GM21526 (cell line): ENCODE measurements at regions not wholly inside any gene's neighbourhood (a gene's known extent, or its start where the extent isn't known, plus 50 kb on each side); places are given as distances from the start of the nearest gene placed in this dataset.

ENCODE experiments used
- ATAC-seq: cut with Tn5 transposase; IDR thresholded peaks from one replicate; pipeline ENCODE4 v1.9.1; 2021; ENCODE audit warnings: moderate library complexity; ENCODE audit not compliant: unreplicated experiment, low FRiP score

DNA sequence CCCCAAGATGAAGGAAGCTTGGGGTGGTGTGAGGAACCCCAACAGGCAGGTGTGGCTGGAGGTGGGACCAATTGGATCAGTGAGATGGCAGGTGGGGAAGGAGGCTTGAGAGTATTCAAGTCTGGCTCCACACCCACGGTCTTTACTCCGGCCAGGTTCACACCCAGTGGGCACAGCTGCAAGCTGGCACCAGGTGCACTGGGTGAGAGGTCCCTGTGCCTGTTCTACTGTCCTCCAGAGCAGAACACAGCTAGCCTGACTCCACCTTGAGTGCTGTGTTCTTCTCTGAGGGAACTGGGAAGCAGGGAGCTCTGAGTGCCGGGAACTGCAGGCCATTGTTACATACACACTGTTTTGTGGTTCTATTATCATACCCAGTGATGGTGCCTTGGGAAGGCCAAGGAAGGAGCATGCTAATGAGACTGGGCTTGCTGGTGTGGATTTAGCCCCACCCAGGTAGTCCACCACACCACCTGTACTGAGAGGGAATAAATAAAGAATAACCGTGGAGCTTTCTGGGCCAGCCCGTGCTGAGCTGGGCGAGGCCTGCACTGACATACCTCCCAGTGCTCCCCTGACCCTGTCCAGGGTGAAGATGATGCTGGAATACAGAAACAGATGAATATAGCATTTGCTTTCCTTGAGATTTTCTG is 93.4 kb downstream of the ABHD5 start:
- no peak for ATAC-seq

DNA sequence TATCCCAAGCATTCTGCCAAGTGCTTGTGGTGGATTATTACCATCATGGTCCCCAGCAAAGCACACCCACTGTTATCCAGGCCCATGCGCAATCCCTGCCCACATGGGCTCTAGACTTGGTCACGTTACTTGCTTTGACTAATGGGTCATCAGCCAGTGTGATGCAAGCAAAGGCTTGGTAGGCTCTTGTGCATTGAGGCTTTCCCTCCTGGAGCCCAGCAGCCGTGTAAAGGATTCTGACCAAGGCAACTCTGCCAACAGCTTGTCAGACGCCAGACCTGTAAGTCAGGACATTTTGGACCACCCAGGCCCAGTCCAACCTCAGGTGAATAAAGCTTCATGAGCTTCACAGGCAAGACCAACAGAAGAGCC is 93.9 kb downstream of the ABHD5 start:
- no peak for ATAC-seq

DNA sequence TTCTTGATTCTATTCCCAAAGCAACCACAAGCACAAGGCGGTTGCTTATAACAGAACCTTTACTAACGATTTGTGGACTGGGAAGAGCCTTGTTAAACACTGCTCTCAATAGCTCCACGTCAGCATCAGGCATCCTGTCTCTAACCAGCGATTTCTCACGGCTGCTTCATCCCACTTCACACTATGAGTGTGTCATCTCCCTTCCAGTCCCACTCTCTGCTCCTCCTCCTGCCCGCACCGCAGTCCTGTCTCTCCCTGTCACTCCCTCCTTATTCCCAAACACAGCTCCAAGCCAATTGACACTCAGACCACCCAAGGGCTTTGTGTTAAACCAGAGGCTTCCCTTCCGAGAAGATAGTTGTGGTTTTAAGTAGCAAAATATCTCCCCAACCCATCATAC is 94.8 kb downstream of the ABHD5 start:
- ATAC-seq, result no peak

DNA sequence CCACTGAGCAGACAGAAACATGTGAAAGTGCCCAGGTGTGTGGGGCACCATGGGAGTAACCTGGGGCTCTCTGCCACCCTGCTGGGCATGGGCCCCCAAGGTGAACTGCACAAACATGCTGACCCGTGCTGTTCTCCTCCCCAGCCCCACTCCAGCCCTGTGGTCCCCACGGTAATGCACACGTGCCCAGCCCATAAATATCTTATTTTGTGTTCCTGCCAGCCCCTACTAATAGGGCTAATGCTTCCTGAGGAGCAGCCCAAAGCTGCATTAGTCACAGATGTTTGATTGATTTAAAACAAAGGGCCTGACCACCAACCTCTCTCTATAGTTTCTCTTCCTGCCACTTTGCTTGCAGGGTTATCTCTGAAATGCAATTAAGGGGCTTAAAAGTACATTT is 95.4 kb downstream of the ABHD5 start:
- no peak for ATAC-seq

DNA sequence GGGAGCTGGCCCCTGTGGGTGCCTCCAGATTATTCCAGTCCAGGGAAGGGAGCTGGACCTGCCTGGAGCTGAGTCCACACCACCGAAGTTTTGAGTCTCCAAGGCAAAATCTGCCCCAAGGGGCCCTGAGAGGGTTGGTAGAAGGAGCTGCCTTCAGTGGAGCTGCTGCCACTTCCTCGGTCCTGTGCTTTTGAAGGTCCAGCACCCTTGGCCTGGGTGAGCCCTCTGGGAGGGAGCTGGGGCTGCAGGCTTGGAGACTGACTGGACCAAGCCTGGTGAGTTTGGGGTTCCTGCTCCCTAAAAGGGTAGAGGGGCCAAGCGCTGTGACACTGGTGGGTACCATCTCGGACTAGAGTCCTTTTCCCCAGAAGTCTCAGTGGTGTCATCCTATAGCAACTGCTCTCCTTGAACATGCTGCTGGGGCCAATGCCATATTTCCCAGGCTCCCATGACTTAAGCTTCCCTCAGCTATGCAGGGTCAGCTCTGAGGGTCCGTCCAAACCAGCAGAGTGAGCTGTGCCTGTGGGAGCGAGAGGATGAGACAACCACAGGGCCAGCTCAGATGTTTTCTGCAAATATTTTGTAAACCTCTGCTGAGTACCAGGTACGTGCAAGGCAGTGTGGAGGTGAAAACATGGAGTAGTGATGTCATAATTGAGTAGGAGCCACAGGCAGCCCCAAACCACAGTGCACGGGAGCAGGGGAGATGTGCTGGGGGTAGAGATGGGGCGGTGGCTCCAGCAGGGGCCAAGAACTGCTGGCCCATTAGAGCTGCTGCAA is 96.0 kb downstream of the ABHD5 start:
- no peak for ATAC-seq

DNA sequence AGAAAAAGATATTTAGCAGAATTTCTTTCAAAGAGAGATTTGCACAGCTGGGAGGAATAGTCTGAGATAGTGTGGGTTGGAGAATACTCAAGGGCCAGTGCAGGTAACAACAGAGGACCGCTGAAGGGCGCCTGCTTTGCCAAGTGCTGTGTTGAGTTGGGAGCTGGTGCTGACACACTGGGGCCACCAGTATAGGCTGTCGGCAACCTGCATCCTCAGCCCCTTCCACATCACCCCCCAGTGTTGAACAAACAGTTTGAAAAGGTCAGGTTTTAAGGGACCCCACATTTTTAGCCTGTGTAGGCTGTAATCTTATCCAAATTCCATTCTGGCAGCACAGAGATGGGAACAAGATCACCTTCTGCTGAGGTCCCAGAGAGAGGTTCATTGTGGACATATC is 96.6 kb downstream of the ABHD5 start:
- ATAC-seq, result no peak

DNA sequence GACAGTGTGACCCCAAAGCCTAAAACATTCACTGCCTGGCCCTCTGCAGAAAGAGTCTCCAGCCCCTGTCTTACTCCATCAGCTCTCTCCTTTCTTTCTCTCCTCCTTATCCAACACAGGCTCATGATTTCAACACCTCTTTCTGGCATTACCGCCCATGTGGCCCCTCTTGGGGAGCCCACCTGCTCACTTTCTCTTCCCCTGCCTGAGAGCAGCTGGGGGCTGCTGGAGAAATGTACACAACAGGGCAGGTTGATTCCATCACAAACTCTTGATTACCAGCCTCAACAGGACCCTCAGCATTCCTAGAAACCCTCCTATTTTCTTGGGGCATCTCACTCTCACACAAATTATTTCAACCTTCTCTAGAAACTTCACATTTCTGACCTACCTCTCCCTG is 98.3 kb downstream of the ABHD5 start:
- no peak for ATAC-seq

DNA sequence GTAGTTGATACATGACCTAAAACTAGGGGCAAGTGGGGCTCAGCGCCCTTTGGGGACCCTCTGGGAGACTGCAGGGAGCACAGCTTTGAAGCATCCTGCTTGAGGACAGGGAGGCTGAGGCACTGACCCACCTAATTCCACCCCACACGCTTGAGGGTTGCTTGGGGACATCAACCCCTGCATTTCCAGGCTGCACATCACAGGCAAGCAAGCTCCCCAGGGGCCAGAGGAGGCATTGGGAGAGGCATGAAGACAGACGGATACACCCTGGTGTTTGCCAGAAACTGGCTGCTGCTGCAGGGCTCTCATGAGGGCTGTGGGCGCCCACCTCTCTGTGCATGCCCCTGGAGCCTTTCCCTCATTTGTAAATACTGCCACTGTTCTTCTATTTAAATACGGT is 99.3 kb downstream of the ABHD5 start:
- no peak for ATAC-seq

DNA sequence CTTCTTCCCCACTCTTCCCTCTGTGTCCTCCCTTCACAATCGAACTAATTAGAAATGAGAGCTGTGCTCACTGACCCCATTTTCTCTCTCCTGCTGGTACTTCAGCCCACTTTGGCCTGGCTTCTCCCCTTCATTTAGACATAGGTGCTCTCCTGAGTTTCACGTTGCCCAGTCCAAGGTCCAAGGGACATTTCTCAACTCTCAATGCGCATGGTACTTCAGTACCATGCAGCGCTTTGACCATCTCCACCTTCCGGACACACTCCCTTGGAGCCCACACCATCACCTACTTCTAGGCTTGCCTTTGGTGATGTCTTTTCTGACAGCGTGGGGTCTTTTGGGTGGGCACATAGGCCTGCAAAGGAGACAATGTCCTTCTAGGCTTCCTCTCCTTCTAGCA is 99.7 kb downstream of the ABHD5 start:
- no peak for ATAC-seq

DNA sequence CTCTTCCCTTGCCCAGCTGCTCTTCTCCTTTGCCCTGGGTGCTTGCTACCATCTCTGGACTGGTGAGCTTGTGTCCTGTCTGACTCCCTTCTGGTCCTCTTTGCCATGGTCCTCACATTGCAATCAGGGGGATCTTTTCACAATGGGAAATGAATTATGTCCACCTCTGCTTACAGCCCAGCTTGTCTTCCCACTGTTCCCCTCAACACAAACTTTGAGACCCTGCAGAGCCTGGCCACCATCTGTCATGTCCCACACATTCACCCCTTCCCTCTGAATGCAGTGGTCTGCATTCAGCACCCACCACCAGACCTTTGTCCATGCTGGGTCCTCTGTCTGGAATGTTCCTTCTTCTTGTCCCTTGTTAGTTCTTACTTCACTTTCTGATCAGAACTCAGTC is 100.5 kb downstream of the ABHD5 start:
- ATAC-seq, result no peak

DNA sequence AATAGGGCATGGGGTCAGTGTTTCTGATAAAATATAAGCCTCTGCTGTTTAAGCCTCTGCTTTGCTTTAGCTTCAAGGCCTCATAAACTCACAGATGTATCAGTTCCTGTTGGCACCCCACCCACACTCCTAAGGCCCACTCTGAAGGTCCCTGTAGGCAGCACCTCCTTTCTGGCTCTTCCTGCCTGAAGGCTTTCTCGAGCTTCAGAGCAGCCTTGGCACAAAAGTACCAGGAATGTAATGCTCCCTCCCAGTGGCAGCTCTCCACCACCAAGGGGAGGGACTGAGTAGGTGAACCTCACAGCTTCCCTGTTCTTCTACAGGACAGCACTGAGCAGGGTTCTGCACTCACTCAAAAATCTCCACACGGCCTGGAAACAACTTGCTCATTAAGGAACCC is 102.2 kb downstream of the ABHD5 start:
- ATAC-seq, result no peak

DNA sequence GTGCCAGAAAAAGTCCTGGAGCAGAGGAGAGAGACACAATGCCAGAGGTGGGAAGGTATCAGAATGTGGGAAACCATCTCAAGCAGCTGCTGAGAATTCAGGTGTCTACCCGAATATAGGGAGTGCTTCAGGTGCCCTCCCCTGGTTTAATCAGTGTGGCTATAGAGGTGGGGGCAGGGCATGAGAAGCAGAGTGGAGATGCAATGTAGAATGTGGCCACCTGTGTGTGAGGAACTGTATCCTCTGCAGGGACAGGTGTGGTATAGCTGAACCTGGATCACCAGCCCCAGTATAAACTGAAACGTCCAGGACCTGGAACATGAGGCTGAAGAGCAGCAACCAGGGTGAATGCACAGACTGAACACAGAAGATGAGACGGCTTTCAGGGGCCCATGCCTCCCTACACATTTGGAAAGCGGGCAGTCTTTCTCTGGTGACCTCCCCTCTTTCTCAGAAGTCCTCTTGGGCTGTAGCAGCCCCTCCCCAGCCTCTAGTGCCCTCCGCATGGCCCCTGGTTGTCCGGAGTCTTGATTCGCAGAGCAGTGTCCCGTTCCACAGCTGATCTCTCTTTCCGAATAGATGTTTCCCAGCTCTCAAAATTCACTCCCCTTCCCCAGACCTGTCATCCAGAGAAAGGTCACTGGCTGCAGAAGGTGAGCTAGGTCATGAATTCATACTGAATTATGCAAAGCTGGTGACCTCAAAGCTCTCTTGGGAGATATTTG is 103.1 kb downstream of the ABHD5 start:
- ATAC-seq, result no peak

DNA sequence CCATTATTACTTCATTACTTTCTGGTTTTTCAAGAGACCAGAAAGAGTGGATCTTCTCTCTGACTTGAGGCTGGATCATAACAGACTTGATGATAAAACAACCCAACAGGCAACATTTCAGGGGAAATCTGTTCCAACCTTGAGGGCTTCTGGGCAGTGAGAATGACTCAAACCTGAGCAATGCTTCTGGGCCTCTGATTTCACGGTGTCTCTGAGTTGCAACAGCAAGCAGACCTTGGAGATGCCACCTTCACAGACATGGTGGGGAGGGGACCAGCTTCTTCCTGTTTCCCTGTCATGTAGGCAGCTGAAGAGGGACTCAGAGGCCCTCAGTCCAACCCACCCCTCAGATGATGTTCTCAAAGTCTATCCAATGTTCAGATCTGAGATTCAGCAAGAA is 104.0 kb downstream of the ABHD5 start:
- ATAC-seq, result no peak

DNA sequence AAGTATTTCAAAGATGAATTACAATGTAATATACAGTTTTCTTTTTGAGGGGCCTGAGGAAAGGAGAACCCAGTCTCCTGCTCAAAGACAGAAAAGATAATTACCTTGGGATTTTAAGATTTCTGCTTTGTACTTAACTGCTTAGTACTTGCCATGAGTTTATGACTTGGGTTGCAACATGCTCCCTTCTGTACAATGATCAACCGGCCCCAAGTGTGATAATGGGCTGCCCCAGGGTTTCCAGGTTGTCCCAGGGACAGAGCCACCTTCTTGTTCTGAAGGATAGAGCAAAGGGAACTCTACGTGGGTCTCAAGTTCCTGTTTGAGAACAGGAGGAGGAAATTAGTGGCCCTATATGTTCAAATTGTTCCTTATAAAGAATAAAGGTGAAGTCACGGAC is 104.8 kb downstream of the ABHD5 start:
- ATAC-seq, result no peak

DNA sequence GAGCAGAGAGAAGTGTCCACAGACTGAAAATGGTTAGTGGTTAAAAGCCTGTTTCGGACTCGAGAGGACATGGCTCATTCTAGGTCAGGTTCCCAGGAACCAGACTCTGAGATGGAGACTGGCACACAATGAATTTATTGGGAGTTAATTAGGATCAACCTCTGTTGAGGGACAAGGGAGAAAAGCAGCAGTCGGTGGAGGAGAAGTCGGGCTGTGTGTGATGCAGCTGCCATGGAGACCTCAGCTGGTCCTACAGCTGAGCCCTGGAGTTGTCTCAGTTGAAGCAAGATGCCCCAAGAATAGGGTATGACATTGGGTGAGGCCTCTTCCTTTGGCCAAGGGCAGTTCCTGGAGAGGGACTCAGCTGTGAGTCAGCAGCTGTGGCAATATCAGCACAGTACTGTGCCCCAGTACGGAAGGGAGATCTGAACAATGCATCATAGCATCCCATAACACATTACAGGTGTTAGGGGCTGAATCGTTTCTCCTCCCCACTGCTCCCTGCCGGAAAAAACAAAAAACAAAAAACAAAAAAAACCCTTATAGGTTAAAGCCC is 105.4 kb downstream of the ABHD5 start:
- ATAC-seq, result no peak

DNA sequence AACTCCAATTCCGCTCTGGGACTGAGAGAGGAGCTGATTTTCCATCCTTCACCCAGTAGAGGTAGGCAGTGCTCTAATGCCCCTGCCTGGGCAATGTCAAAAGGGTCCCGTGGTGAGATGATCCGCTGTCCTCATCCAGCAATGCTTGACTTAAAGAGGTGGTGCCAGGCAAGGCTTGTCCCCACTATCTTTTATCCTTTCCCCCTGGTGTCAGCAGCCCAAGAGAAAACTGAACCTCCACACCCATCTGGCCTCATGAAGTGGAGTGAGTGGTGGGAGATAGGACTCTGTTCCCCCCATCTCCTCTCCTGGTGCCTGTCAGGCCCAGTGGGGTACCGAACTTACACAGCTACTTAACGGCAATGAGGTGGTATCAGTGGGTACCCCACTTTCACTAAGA is 107.1 kb downstream of the ABHD5 start:
- ATAC-seq, result no peak

DNA sequence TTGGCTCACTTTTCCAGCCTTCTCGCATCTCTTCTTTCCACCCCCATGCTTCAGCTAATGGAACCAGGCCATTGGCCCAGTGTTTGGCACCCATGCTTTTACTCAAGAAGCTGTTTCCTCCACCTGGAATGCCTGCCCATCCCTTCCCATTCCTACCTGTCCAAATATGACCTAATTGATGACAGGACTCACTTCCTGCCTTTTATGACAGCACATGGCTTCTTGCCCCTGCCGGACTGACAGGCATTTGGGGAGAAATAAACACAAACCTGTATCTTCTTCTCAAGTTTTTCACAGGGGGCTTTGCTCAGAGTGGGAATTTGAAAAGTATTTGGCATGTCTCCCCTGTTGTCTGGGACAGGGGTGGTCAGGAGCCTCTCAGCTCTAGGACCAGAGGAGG is 120.1 kb downstream of the ABHD5 start:
- no peak for ATAC-seq

DNA sequence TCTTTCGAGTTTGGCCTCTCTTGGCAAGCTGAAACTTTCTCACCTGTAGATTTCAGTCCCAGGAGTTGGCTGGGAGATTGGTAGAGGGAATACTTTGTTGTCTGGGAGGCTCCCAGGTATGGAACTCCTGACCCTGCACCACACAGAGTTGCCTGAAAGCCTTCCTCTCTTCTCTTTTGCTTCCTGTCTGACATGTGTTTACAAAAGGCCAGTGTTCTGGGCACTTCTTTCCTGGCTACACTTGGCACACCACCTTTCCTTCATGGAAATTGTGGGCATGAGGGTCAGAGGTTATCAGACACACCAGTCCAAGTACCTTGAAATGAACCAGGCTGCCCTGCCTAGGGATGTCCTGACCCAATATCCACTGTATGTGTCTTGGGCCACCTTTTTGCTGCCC is 123.7 kb downstream of the ABHD5 start:
- ATAC-seq, result no peak

DNA sequence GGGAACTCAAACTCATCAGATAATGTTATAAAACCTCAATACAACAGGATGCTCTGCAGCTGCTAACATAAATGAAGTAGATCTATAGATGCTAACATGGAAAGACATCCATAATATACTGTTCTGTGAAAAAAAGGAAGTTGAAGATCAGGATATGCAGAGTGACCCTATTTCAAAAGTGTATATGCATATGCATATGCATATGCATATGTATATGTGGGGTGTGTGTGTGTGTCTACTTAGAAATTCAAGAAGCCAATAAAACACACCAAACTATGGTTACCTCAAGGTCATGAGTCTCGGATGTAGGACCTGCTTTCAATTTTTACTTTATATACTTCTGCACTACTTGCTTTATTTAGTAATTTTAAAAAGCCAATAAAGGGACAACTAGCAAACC is 125.6 kb downstream of the ABHD5 start:
- no peak for ATAC-seq

DNA sequence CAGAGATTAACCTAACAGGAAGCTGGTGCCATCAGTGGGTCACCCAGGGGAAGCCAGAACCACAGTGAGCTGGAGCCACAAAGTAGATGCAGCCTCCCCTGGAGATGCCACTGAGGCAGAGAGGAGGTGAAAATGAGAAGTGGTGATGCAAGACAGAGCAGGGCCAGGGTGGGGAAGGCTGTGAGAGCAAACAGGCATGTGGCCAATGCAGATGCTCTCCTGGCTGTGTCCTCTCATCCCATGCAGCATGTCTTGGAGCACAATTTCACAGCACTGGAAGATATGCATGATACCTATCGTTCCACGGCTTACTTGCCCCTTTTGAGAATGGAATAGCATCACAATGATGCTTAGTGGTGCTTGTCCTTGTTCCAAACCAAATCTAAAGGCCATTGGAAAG is 126.3 kb downstream of the ABHD5 start:
- no peak for ATAC-seq

DNA sequence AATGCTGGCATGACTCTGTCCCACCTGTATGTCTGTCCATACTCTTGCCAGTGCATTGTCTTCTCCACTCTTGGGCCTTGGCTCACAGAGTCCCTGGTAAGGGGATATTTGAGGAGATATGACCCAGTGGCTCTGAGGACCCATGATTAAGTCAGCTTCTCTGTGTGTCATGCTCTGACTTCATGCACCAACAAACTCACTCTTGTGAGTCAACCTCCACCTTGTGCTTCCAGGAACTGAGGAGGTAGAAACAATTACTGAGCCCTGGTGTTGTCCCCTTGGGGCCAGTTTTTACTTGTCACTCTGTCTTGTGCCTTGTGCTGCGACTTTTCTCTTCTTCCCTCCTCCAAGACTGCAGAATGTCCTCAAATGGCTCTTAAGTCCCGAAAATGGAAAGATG is 127.1 kb downstream of the ABHD5 start:
- no peak for ATAC-seq

DNA sequence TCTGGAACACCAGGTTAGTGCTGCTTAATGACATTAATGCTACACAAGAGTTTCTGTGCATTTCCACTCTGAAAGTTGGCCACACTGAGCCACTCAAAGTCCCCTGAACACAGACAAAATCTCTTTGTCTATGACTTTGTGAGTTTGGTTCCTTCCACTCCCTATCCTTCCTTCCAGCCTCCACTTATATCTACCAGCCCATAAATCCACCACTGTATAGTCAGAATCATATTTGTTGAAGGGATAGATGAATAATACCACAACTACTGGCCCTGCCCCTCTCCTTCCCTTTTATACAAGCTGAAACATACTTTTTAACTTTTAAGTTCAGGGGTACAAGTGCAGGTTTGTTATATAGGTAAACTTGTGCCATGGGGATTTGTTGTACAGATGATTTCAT is 127.5 kb downstream of the ABHD5 start:
- ATAC-seq, result no peak
